ENCODE measurements at regions not wholly inside any gene's neighbourhood (a gene's known extent, or its start where the extent isn't known, plus 50 kb on each side); places are given as distances from the start of the nearest gene placed in this dataset.
"Not testable (repeated sequence)": the region's sequence is repeated elsewhere in the genome, so short reads cannot be mapped to it uniquely, and the experiment has no call there.

- not testable (repeated sequence) for DNase-seq (ENCODE audit: low spot score)
These were observed 303.5 kb downstream of the BCL2L11 start for GRCh38 chr2:111424176-111424575.

- DNase-seq (ENCODE audit: low spot score), result not testable (repeated sequence)
These were observed 304.2 kb downstream of the BCL2L11 start for GRCh38 chr2:111424851-111425309.

GRCh38 chr2:111425789-111426201 is 305.1 kb downstream of the BCL2L11 start:
- not testable (repeated sequence) for DNase-seq (ENCODE audit: low spot score)

- not testable (repeated sequence) for DNase-seq (ENCODE audit: low spot score)
These were observed 306.6 kb downstream of the BCL2L11 start for GRCh38 chr2:111427346-111427745.

- DNase-seq (ENCODE audit: low spot score), result not testable (repeated sequence)
These were observed 308.2 kb downstream of the BCL2L11 start for GRCh38 chr2:111428915-111429314.

- not testable (repeated sequence) for DNase-seq (ENCODE audit: low spot score)
These were observed 308.6 kb downstream of the BCL2L11 start for GRCh38 chr2:111429353-111429752.

GRCh38 chr2:111430817-111431661 is 310.3 kb downstream of the BCL2L11 start:
- not testable (repeated sequence) for DNase-seq (ENCODE audit: low spot score)

- DNase-seq (ENCODE audit: low spot score), result not testable (repeated sequence)
These were observed 311.7 kb downstream of the BCL2L11 start for GRCh38 chr2:111432423-111432822.

GRCh38 chr2:111432916-111433499 is 312.3 kb downstream of the BCL2L11 start:
- not testable (repeated sequence) for DNase-seq (ENCODE audit: low spot score)

GRCh38 chr2:111433892-111434607 is 313.3 kb downstream of the BCL2L11 start:
- not testable (repeated sequence) for DNase-seq (ENCODE audit: low spot score)

- DNase-seq (ENCODE audit: low spot score), result not testable (repeated sequence)
These were observed 313.9 kb downstream of the BCL2L11 start for GRCh38 chr2:111434608-111434939.

- not testable (repeated sequence) for DNase-seq (ENCODE audit: low spot score)
These were observed 315.0 kb downstream of the BCL2L11 start for GRCh38 chr2:111435553-111436310.

- not testable (repeated sequence) for DNase-seq (ENCODE audit: low spot score)
These were observed 315.7 kb downstream of the BCL2L11 start for GRCh38 chr2:111436411-111436810.

- DNase-seq (ENCODE audit: low spot score), result not testable (repeated sequence)
These were observed 316.7 kb downstream of the BCL2L11 start for GRCh38 chr2:111437288-111437990.

GRCh38 chr2:111438161-111438560 is 317.4 kb downstream of the BCL2L11 start:
- DNase-seq (ENCODE audit: low spot score), result not testable (repeated sequence)

- not testable (repeated sequence) for DNase-seq (ENCODE audit: low spot score)
These were observed 318.5 kb downstream of the BCL2L11 start for GRCh38 chr2:111439237-111439636.

GRCh38 chr2:111441614-111442013 is 320.9 kb downstream of the BCL2L11 start:
- not testable (repeated sequence) for DNase-seq (ENCODE audit: low spot score)

GRCh38 chr2:111442767-111443454 is 322.2 kb downstream of the BCL2L11 start:
- DNase-seq (ENCODE audit: low spot score), result not testable (repeated sequence)

GRCh38 chr2:111444516-111444915 is 323.8 kb downstream of the BCL2L11 start:
- DNase-seq (ENCODE audit: low spot score), result not testable (repeated sequence)

GRCh38 chr2:111445191-111445929 is 324.6 kb downstream of the BCL2L11 start:
- DNase-seq (ENCODE audit: low spot score), result not testable (repeated sequence)

All from pons (tissue), 1 donor.